HG02973 (cell line): ENCODE measurements at regions not wholly inside any gene's neighbourhood (a gene's known extent, or its start where the extent isn't known, plus 50 kb on each side); places are given as distances from the start of the nearest gene placed in this dataset.

Experiments used
- ATAC-seq: cut with Tn5 transposase; IDR thresholded peaks from one replicate; pipeline ENCODE4 v1.9.1; 2021; ENCODE audit warnings: moderate library complexity; ENCODE audit not compliant: unreplicated experiment

GRCh38 chr1:106181866-106182265, 874.6 kb upstream of the PRMT6 start:
- no peak for ATAC-seq

GRCh38 chr1:106185089-106185488, 871.4 kb upstream of the PRMT6 start:
- no peak for ATAC-seq

DNA sequence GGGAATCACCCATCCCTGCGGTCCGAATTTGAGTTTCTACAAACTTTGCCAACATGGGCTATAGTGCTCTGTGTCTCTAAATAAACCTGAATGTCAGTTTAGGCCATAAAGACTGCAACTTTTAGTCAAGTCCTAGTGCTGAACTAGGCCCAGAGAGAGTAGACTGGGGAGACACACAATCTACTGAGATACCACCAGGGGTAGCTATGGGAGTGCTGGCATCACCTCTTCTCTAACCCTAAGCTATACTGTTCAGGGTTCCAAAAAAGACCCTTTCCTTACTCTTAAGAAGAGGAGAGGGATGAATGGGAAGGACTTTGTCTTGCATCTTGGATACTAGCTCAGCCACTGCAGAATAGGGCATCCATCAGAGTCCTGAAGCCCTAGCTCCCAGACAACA, 866.7 kb upstream of the PRMT6 start:
- no peak for ATAC-seq

DNA sequence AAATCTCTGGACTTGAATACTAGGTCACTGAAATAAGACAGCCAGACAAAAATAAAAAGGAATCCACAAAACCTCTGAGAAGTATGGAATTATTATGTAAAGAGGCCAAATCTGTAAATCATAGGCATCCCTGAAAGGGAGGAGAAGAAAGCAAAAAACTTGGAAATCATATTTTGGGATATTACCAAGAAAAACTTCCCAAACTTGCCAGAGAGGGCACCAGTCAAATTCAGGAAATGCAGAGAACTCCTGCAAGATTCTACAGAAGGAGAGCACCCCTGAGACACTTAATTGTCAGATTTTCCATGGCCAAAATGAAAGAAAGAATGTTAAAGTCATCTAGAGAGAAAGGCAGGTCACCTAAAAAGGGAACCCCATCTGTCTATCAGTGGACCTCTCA, 862.3 kb upstream of the PRMT6 start:
- ATAC-seq = no peak

GRCh38 chr1:106200711-106201110, 855.8 kb upstream of the PRMT6 start:
- ATAC-seq = no peak

GRCh38 chr1:106207185-106207584, 849.3 kb upstream of the PRMT6 start:
- ATAC-seq = no peak

DNA sequence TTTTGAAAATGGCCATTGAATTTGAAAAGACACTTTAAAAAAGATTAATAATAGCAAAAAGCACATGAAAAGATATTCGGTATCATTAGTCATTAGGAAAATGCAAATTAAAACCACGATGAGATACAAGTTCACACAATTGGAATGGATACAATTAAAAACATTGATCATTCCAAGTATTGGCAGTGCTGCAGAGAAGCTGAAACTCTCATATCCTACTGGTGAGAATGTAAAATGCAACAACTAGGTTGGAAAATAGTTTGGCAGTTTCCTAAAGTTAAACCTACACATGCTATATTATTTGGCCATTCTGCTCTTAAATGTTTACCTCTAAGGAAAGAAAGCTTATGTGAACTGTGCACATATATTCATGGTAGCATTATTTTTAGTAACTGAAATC, 838.7 kb upstream of the PRMT6 start:
- ATAC-seq = no peak

- no peak for ATAC-seq
Observed at GRCh38 chr1:106222403-106222802, 834.1 kb upstream of the PRMT6 start.

GRCh38 chr1:106223213-106223612, 833.3 kb upstream of the PRMT6 start:
- ATAC-seq = no peak

- no peak for ATAC-seq
Observed at GRCh38 chr1:106224426-106224825, 832.0 kb upstream of the PRMT6 start.

DNA sequence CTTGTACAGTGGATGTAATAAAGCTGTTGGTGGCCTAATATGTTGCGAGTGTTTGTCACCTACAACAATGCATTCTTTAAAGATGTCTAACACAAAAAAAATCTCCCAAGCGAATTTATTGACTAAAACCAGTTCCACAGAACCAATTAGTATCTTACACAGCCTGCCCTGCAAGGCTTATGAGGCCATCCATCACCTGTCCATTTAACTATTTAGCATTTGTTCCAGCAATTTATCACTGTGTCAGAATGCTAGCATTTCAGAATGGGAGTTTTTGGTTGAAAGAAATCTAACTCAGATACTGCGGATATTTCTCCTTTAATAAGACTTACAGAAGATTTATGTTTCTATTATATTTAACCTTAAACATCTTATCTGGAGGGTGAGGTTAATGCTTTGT, 831.1 kb upstream of the PRMT6 start:
- no peak for ATAC-seq

GRCh38 chr1:106226550-106226949, 829.9 kb upstream of the PRMT6 start:
- ATAC-seq = no peak

DNA sequence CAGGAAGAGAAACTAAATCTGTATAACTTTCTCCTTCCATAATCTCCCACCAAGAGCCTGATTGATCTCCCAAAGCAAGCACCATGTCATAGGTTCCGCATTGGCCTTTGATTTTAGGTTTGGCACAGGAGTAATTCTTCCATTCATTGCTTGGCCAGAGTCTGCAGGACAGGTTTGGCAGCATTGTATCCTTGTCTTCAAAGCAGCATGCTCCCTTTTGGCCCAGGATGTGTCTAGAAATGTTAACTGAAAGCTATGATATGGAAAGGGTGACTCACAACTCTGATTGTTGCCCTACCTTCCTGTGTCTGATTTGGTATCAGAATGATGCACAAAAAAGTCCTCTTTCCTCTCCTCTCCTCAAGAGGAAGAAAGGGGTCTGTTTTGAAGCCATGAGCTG, 824.3 kb upstream of the PRMT6 start:
- no peak for ATAC-seq

GRCh38 chr1:106233511-106233910, 823.0 kb upstream of the PRMT6 start:
- no peak for ATAC-seq

DNA sequence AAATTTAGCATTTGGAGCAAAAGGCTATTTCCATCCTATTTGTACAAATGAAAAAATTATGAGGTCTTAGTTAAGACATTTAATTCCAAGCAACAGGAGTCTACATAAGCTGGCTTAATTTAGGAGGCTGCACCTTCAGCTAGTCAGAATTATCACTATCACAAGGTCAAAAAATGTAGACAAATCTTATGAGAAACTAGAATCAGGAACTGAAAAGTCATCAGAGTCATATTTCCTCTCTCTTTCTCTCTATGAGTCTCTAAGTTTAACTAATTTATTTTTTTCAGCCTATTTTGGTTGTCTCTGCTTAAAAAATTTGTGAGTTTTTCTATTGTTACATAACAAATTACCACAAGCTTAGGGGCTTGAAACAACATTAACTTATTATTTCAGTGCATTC, 807.1 kb upstream of the PRMT6 start:
- peak; percentile 48 for ATAC-seq

DNA sequence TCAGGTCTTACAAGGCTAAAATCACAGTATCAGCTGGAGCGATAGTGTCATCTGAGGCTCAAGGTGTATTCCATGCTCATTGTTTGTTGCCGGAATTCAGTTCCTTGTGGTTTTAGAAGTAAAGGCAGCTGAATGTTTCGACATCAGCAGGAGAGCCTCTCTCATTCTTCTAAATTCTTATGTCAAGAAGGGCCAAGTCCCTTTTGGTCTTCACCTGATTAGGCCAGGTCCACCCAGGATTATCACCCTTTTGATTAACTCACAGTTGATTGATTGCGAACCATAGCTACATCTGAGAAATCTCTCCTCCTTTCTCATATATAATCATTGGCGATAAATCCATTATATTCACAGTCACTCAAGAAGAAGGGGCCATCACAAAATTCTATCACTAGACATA, 806.7 kb upstream of the PRMT6 start:
- no peak for ATAC-seq

DNA sequence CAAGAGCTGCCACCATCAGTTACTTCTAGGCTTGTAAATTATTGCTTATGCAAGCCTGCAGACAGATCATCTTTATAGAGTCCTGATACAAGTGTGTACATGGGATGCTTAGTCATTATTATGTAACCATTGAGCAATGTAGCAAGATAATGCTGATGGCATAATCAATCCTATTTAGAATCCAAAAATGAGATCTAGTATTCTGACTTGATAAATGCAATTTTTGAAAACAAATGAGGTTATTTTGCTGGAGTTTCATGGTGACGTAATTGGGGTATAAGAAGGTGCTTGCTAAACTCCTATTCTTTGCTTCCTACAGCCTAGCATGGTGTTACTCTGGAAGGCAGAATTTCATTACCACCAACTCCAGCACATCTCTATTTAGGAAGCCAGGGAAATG, 801.7 kb upstream of the PRMT6 start:
- no peak for ATAC-seq

DNA sequence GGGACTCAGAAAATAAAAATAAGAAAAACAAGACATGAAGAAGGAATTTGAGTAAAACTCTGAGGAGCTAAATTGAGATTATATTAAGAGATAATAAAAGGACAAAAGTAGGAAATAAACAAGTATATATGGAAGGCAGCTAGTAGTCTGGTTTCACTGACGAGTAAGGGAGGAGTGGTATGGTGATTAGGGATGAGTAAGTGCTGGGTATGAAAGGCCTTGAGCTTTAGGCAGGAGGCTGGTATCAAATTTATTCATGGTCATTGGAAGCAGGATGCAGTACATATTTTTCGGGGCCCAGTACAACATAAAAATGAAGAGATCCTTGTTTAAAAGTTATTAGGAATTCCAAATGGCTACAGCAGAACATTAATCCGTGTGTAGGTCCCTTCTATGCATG, 789.7 kb upstream of the PRMT6 start:
- no peak for ATAC-seq

GRCh38 chr1:106268070-106268469, 788.4 kb upstream of the PRMT6 start:
- ATAC-seq = no peak

DNA sequence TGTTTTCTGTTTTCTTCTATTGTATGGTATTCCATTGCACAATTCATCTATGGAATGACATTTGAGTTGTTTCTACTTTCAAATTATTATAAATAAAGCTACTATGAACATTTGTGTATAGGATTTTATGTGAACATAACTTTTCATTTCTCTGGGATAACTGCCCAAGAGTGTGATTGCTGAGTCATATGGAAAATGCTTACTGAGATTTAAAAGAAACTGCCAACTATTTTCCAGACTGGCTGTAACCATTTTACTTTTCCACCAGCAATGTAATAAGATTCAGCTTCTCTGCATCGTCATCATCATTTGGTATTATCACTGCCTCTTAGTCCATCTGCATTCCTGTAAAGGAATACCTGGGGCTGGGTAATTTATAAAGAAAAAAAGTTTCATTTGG, 779.6 kb upstream of the PRMT6 start:
- no peak for ATAC-seq

DNA sequence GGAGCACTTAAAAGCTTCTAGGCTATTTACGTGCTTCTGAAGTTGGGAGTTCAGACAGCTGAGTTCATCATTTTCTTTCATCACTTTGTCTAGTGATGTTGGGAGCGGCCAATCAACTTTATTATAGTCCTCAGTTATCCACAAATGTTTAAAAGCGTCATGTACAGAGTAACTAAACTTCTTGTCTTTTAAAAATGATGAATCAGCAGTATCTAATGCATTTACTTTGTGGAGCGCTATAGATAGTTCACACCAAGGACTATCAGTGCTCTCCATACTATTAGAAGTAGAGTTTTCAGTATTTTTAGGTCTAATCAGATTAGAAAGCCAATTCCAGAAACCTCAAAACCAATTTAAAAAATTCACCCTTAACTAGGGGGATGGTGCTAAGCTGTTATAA, 778.7 kb upstream of the PRMT6 start:
- no peak for ATAC-seq

- no peak for ATAC-seq
Observed at GRCh38 chr1:106278716-106279115, 777.8 kb upstream of the PRMT6 start.

DNA sequence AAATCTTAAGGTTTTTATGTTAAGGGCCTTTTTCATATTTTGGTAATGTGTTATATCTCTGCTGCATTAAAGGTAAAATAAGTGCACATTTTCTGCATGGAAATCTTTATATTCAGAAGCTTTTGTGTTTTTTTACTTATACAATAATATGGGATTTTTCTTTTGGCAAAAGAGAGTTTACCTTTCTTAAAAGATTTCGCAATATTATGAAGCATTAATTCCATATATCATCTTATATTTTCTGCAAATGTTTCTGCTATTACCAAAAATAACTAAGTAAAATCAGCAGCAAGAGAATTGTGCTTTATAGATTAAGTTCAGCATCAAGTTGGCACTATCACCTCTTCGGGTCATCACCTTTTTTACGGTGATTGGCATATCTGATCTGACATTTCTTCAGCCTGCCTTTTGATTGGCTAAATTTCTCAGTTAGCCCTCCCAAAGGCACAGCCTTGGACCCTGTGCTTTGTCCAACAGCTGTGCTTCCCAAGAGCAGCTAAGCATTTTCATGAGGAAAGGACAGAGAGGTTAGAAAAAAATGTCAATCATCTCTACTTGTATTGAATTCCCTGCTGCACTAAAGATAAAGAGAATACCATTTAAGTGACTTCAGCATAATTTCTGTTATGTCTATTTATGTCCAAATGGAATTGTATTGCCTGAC, 767.1 kb upstream of the PRMT6 start:
- no peak for ATAC-seq
